Spleen (tissue), 7 donors: ENCODE measurements at regions not wholly inside any gene's neighbourhood (a gene's known extent, or its start where the extent isn't known, plus 50 kb on each side); places are given as distances from the start of the nearest gene placed in this dataset.

ENCODE experiments used
- POLR2A ChIP-seq, 3 donors: fragments of 450-650 bp; IDR thresholded peaks; one replicate each; pipeline ENCODE4 v1.5.1; 2017; ENCODE audit warnings: antibody characterized with exemption in 3 of 3, mild to moderate bottlenecking in 1 of 3
- POLR2AphosphoS5 ChIP-seq, 3 donors: sonication (generic); formaldehyde crosslinking; IDR thresholded peaks; one replicate each; pipeline ENCODE4 v1.5.1; 2017; ENCODE audit warnings: antibody characterized with exemption in 3 of 3
- TF ChIP-seq, protein P1 (sequence below), 11 experiments: fragments of 200-600 bp in 7 of 11; fragments of 450-650 bp in 4 of 11; sonication (generic) in 4 of 11; IDR thresholded peaks in 8 of 11; conservative IDR thresholded peaks in 3 of 11; 1 replicate in 7 of 11; 2 replicates in 4 of 11; pipeline versions ENCODE4 v1.4.0 to v1.8.0; 2016 to 2021; ENCODE audit warnings: antibody characterized with exemption in 11 of 11, inconsistent platforms in 4 of 11, mild to moderate bottlenecking in 1 of 11
- donor health status: DM: no; HTN: no; CAD: no; lungs with moderate emphysema.
- donor health status: DM: no; HTN: no; CAD: no.
- donor health status: DM: no; HTN: no; CAD: no.

DNA sequence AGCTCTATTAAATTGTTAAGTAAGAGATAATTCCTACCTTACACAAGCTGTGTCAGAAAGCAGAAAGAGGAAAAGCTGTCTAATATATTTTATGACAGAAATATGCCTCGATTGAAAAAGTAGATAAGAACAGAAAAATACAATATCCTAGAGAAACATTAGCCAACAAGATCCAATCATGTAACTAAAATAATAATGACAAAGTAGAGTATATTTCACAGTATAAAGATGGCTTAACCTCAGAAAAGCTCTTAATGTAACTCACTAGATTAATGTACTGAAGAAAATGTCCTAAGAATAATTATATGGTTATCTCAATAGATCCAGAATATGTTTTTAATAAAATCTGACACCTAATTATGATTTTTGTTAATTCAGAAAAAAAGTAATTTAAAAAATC, 89.8 kb upstream of the HABP2 start:
- TF ChIP-seq, protein P1, sequence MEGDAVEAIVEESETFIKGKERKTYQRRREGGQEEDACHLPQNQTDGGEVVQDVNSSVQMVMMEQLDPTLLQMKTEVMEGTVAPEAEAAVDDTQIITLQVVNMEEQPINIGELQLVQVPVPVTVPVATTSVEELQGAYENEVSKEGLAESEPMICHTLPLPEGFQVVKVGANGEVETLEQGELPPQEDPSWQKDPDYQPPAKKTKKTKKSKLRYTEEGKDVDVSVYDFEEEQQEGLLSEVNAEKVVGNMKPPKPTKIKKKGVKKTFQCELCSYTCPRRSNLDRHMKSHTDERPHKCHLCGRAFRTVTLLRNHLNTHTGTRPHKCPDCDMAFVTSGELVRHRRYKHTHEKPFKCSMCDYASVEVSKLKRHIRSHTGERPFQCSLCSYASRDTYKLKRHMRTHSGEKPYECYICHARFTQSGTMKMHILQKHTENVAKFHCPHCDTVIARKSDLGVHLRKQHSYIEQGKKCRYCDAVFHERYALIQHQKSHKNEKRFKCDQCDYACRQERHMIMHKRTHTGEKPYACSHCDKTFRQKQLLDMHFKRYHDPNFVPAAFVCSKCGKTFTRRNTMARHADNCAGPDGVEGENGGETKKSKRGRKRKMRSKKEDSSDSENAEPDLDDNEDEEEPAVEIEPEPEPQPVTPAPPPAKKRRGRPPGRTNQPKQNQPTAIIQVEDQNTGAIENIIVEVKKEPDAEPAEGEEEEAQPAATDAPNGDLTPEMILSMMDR (IDR thresholded peaks at IDR 0.05 in 8 of 11, conservative IDR thresholded peaks at IDR 0.05 in 3 of 11), result no peak
- TF ChIP-seq POLR2A (IDR thresholded peaks at IDR 0.05) (no peak), POLR2AphosphoS5 (IDR thresholded peaks at IDR 0.05) (no peak)
